GM11168 (cell line): ENCODE measurements at regions not wholly inside any gene's neighbourhood (a gene's known extent, or its start where the extent isn't known, plus 50 kb on each side); places are given as distances from the start of the nearest gene placed in this dataset.

Experiments used
- in situ Hi-C: fragments of 300-500 bp; cut with MboI; formaldehyde crosslinking; loops from one replicate; pipeline ENCODE4 v1.12.0; 2022; ENCODE audit warnings: low sequenced_read_pairs; ENCODE audit not compliant: unreplicated experiment

- in situ Hi-C loops: loop anchor here (25.0 kb wide), 1 partner anchor 265 kb away; no protein-coding TSS in a partner anchor
These were observed 400.4 kb upstream of the RARB start for GRCh38 chr3:25027650-25028049.

- in situ Hi-C loops: loop anchor here (25.0 kb wide), 1 partner anchor 268 kb away; no protein-coding TSS in a partner anchor
These were observed 398.2 kb upstream of the RARB start for GRCh38 chr3:25029820-25030219.

- in situ Hi-C loops: loop anchor here (25.0 kb wide), 1 partner anchor 270 kb away; no protein-coding TSS in a partner anchor
These were observed 395.7 kb upstream of the RARB start for GRCh38 chr3:25032344-25032743.

- in situ Hi-C loops: loop anchor here (25.0 kb wide), 1 partner anchor 271 kb away; no protein-coding TSS in a partner anchor
These were observed 394.5 kb upstream of the RARB start for GRCh38 chr3:25033407-25034029.

- in situ Hi-C loops: loop anchor here (25.0 kb wide), 1 partner anchor 273 kb away; no protein-coding TSS in a partner anchor
These were observed 392.5 kb upstream of the RARB start for GRCh38 chr3:25035526-25035925.

- in situ Hi-C loops: loop anchor here (25.0 kb wide), 1 partner anchor 274 kb away; no protein-coding TSS in a partner anchor
These were observed 391.4 kb upstream of the RARB start for GRCh38 chr3:25036633-25037032.

GRCh38 chr3:25037049-25037547 lies 391.0 kb upstream of the RARB start:
- in situ Hi-C loops: loop anchor here (25.0 kb wide), 1 partner anchor 275 kb away; no protein-coding TSS in a partner anchor

- in situ Hi-C loops: loop anchor here (25.0 kb wide), 1 partner anchor 276 kb away; no protein-coding TSS in a partner anchor
These were observed 389.8 kb upstream of the RARB start for GRCh38 chr3:25038271-25038670.

- in situ Hi-C loops: loop anchor here (25.0 kb wide), 1 partner anchor 277 kb away; no protein-coding TSS in a partner anchor
These were observed 389.1 kb upstream of the RARB start for GRCh38 chr3:25038922-25039321.

GRCh38 chr3:25040748-25041147 lies 387.3 kb upstream of the RARB start:
- in situ Hi-C loops: loop anchor here (25.0 kb wide), 1 partner anchor 278 kb away; no protein-coding TSS in a partner anchor

GRCh38 chr3:25041871-25042584 lies 386.0 kb upstream of the RARB start:
- in situ Hi-C loops: loop anchor here (25.0 kb wide), 1 partner anchor 280 kb away; no protein-coding TSS in a partner anchor

GRCh38 chr3:25043177-25043576 lies 384.9 kb upstream of the RARB start:
- in situ Hi-C loops: loop anchor here (25.0 kb wide), 1 partner anchor 281 kb away; no protein-coding TSS in a partner anchor

GRCh38 chr3:25043749-25044148 lies 384.3 kb upstream of the RARB start:
- in situ Hi-C loops: loop anchor here (25.0 kb wide), 1 partner anchor 281 kb away; no protein-coding TSS in a partner anchor

GRCh38 chr3:25044762-25045710 lies 383.0 kb upstream of the RARB start:
- in situ Hi-C loops: loop anchor here (25.0 kb wide), 1 partner anchor 283 kb away; no protein-coding TSS in a partner anchor

- in situ Hi-C loops: loop anchor here (25.0 kb wide), 1 partner anchor 285 kb away; no protein-coding TSS in a partner anchor
These were observed 380.9 kb upstream of the RARB start for GRCh38 chr3:25046911-25047771.

GRCh38 chr3:25049304-25049703 lies 378.8 kb upstream of the RARB start:
- in situ Hi-C loops: loop anchor here (25.0 kb wide), 1 partner anchor 287 kb away; no protein-coding TSS in a partner anchor

GRCh38 chr3:25053360-25053759 lies 374.7 kb upstream of the RARB start:
- in situ Hi-C loops: no loop called here

- in situ Hi-C loops: no loop called here
These were observed 371.9 kb upstream of the RARB start for GRCh38 chr3:25056036-25056755.
